A673 (cell line): ENCODE measurements at regions not wholly inside any gene's neighbourhood (a gene's known extent, or its start where the extent isn't known, plus 50 kb on each side); places are given as distances from the start of the nearest gene placed in this dataset.

ENCODE experiments used
- CTCF ChIP-seq: fragments of 300-800, 200-600 bp; sonication (generic); conservative IDR thresholded peaks from 2 replicates; pipeline ENCODE4 v1.5.1; 2017; ENCODE audit warnings: low read depth, mild to moderate bottlenecking, antibody characterized with exemption, low read length, moderate library complexity, mixed read lengths
- EZH2 ChIP-seq: fragments of 200-600 bp; sonication (generic); IDR thresholded peaks from 2 replicates; pipeline ENCODE4 v1.6.1; 2017; ENCODE audit warnings: borderline replicate concordance, low read depth, mild to moderate bottlenecking, mixed read lengths, antibody characterized with exemption, low read length; ENCODE audit not compliant: poor library complexity, severe bottlenecking

DNA sequence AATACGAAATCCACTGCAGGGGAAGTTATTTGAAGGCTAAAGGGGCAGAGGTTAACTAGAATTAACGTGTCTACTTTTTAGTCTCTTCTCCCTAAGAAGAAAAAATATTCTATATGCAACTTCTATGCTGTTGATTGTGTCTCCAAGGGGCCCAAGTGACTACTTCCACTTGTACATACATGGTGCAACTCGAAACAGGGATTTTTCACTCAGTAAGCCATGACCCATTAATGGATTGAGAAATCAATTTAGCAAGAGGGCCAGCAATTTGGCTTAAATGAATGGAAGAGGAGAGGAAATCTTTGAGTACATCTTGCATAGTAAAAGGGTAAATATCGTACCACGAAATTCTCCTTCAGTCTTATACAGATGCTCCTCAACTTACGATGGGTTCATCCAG, 151.1 kb upstream of the HES1 start:
- no peak for TF ChIP-seq EZH2
- no peak for TF ChIP-seq CTCF
